H9 (cell line): ENCODE measurements at regions not wholly inside any gene's neighbourhood (a gene's known extent, or its start where the extent isn't known, plus 50 kb on each side); places are given as distances from the start of the nearest gene placed in this dataset.

Source experiments
- DNase-seq: peaks from one replicate; pipeline ENCODE4 v3.0.0-alpha.2; 2017
- H2AFZ ChIP-seq: one replicate; pipeline ENCODE4 v1.6.1; 2013; ENCODE audit warnings: mild to moderate bottlenecking, low read length, control low read depth, moderate library complexity
- H2AK5ac ChIP-seq: 2 replicates; pipeline ENCODE4 v1.6.1; 2013; ENCODE audit warnings: low read length, control low read depth, mixed read lengths; ENCODE audit not compliant: insufficient read length
- H2BK120ac ChIP-seq: one replicate; pipeline ENCODE4 v1.6.1; 2013; ENCODE audit warnings: low read depth, mild to moderate bottlenecking, low read length, control low read depth, inconsistent platforms; ENCODE audit not compliant: poor library complexity, severe bottlenecking
- H2BK12ac ChIP-seq: 2 replicates; pipeline ENCODE4 v1.6.1; 2013; ENCODE audit warnings: low read length, control low read depth, mixed read lengths, low read depth; ENCODE audit not compliant: insufficient read length
- H2BK15ac ChIP-seq: 2 replicates; pipeline ENCODE4 v1.6.1; 2013; ENCODE audit warnings: low read depth, low read length, control low read depth
- H2BK20ac ChIP-seq: one replicate; pipeline ENCODE4 v1.6.1; 2013; ENCODE audit warnings: low read depth, mild to moderate bottlenecking, low read length, control low read depth, inconsistent platforms; ENCODE audit not compliant: poor library complexity, severe bottlenecking
- H2BK5ac ChIP-seq: 2 replicates; pipeline ENCODE4 v1.6.1; 2013; ENCODE audit warnings: low read length, control low read depth, mixed read lengths; ENCODE audit not compliant: insufficient read length
- H3K14ac ChIP-seq: 2 replicates; pipeline ENCODE4 v1.6.1; 2013; ENCODE audit warnings: low read length, control low read depth; ENCODE audit not compliant: insufficient read depth
- H3K18ac ChIP-seq: 2 replicates; pipeline ENCODE4 v1.6.1; 2013; ENCODE audit warnings: low read depth, mild to moderate bottlenecking, mixed read lengths, low read length, control low read depth; ENCODE audit not compliant: insufficient read length
- H3K23ac ChIP-seq: 2 replicates; pipeline ENCODE4 v1.6.1; 2013; ENCODE audit warnings: low read length, control low read depth, mixed read lengths, low read depth; ENCODE audit not compliant: insufficient read length
- H3K23me2 ChIP-seq: 2 replicates; pipeline ENCODE4 v1.6.1; 2013; ENCODE audit warnings: low read depth, mild to moderate bottlenecking, mixed read lengths, low read length, control low read depth; ENCODE audit not compliant: insufficient read length, poor library complexity, severe bottlenecking
- H3K27ac ChIP-seq: 2 replicates; pipeline ENCODE4 v1.5.1; 2013; ENCODE audit warnings: low read length, control low read depth, mixed read lengths, low read depth; ENCODE audit not compliant: insufficient read length
- H3K27me3 ChIP-seq: 2 replicates; pipeline ENCODE4 v1.6.1; 2013; ENCODE audit warnings: low read length, control low read depth, inconsistent platforms; ENCODE audit not compliant: insufficient read depth
- H3K4ac ChIP-seq: 2 replicates; pipeline ENCODE4 v1.6.1; 2013; ENCODE audit warnings: low read depth, mild to moderate bottlenecking, control low read depth, inconsistent platforms, low read length, moderate library complexity
- H3K4me1 ChIP-seq: 2 replicates; pipeline ENCODE4 v1.6.1; 2013; ENCODE audit warnings: low read length, control low read depth, inconsistent platforms; ENCODE audit not compliant: insufficient read depth
- H3K4me2 ChIP-seq: 2 replicates; pipeline ENCODE4 v1.6.1; 2013; ENCODE audit warnings: low read length, control low read depth, mixed read lengths; ENCODE audit not compliant: insufficient read length, insufficient read depth
- H3K56ac ChIP-seq: 2 replicates; pipeline ENCODE4 v1.6.1; 2013; ENCODE audit warnings: low read depth, mild to moderate bottlenecking, mixed read lengths, low read length, control low read depth; ENCODE audit not compliant: insufficient read length
- H3K79me1 ChIP-seq: 2 replicates; pipeline ENCODE4 v1.6.1; 2013; ENCODE audit warnings: low read depth, mild to moderate bottlenecking, moderate library complexity, low read length, control low read depth, inconsistent platforms; ENCODE audit not compliant: insufficient read depth, poor library complexity, severe bottlenecking
- H3K79me2 ChIP-seq: 2 replicates; pipeline ENCODE4 v1.6.1; 2013; ENCODE audit warnings: low read length, control low read depth, inconsistent platforms; ENCODE audit not compliant: insufficient read depth
- H3K9ac ChIP-seq: 2 replicates; pipeline ENCODE4 v1.6.1; 2013; ENCODE audit warnings: low read length, control low read depth, mixed read lengths; ENCODE audit not compliant: insufficient read length; ENCODE audit errors: extremely low read depth
- H3K9me3 ChIP-seq: one replicate; pipeline ENCODE4 v1.6.1; 2013; ENCODE audit warnings: low read depth, low read length, inconsistent platforms; ENCODE audit not compliant: control insufficient read depth
- H3T11ph ChIP-seq: one replicate; pipeline ENCODE4 v1.6.1; 2013; ENCODE audit warnings: mild to moderate bottlenecking, low read length, control low read depth, inconsistent platforms
- H4K20me1 ChIP-seq: one replicate; pipeline ENCODE4 v1.6.1; 2013; ENCODE audit not compliant: control insufficient read depth, insufficient read length, insufficient read depth
- H4K5ac ChIP-seq: 2 replicates; pipeline ENCODE4 v1.6.1; 2013; ENCODE audit warnings: low read depth, mild to moderate bottlenecking, mixed read lengths, low read length, control low read depth; ENCODE audit not compliant: insufficient read length
- H4K8ac ChIP-seq: replicated peaks from 2 replicates; pipeline ENCODE4 v1.6.1; 2013; ENCODE audit warnings: low read length, control low read depth, mixed read lengths, low read depth; ENCODE audit not compliant: insufficient read length
- H4K91ac ChIP-seq: 2 replicates; pipeline ENCODE4 v1.6.1; 2013; ENCODE audit warnings: low read depth, mild to moderate bottlenecking, moderate library complexity, mixed read lengths, low read length, control low read depth; ENCODE audit not compliant: insufficient read length
- H3K27ac Mint-ChIP-seq, 3 experiments: 2 replicates in 2 of 3; 3 replicates in 1 of 3; pipeline ENCODE4 v1.8.0; 2020 to 2021; ENCODE audit warnings: mixed read lengths in 3 of 3, mild to moderate bottlenecking in 1 of 3, moderate library complexity in 1 of 3
- H3K27me3 Mint-ChIP-seq: 2 replicates; pipeline ENCODE4 v1.8.0; 2021; ENCODE audit warnings: low read depth, mild to moderate bottlenecking, moderate library complexity, mixed read lengths
- H3K36me3 Mint-ChIP-seq, 3 experiments: 2 replicates in 2 of 3; 3 replicates in 1 of 3; pipeline ENCODE4 v1.8.0; 2020 to 2021; ENCODE audit warnings: low read depth in 3 of 3, mixed read lengths in 3 of 3; ENCODE audit not compliant: insufficient read depth in 1 of 3
- H3K4me1 Mint-ChIP-seq, 2 experiments: 2 replicates each; pipeline ENCODE4 v1.8.0; 2020; ENCODE audit warnings: mixed read lengths in 2 of 2
- H3K4me3 Mint-ChIP-seq, 2 experiments: 2 replicates in 1 of 2; 3 replicates in 1 of 2; pipeline ENCODE4 v1.8.0; 2020 to 2021; ENCODE audit warnings: mild to moderate bottlenecking in 2 of 2, mixed read lengths in 2 of 2, moderate library complexity in 1 of 2
- H3K9me3 Mint-ChIP-seq, 2 experiments: 2 replicates in 1 of 2; 3 replicates in 1 of 2; pipeline ENCODE4 v1.8.0; 2020; ENCODE audit warnings: mild to moderate bottlenecking in 2 of 2, mixed read lengths in 2 of 2, moderate library complexity in 1 of 2
- CTCF ChIP-seq: fragments of 200-600 bp; sonication (generic); conservative IDR thresholded peaks from 3 replicates; pipeline ENCODE4 v1.8.0; 2021; ENCODE audit warnings: antibody characterized with exemption, mild to moderate bottlenecking
- WGBS: extraction: QIAGEN DNeasy Blood & Tissue Kit; methylation state at CpG from one replicate; pipeline ENCODE4 v1.1.7; 2013; ENCODE audit warnings: missing lambda C conversion rate, low lambda C conversion rate, mixed read lengths; ENCODE audit not compliant: insufficient read length; ENCODE audit errors: extremely low coverage; 5-methylcytosine and 5-hydroxymethylcytosine counted together

DNA sequence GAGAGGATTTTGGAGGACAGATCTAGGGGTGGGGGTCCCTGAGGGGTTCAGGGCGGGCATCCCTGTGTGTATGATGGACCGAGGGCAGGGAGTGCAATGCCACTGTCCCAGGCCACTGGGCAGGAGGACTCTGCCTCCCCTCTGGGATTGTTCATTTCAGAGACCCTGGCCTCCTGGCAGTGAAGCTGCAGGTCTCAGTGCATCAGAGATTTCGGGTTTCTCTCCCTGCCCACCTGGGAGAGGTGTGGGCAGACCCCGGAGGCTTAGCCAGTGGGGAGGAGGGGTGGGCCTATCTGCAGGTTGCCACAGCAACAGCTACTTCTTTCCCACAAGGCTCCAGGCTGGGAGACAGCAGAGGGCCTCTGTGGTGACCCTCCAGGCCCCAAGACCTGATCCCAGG, 80.1 kb upstream of the LRPAP1 start:
- Histone ChIP-seq H3K79me1 (no peaks in the 10 kb centered on the region), H2BK5ac (no peak overlapping the region), H2AK5ac (no peak overlapping the region), H3K9me3 (no peaks in the 10 kb centered on the region), H2BK12ac (no peak overlapping the region), H3K27me3 (no peaks in the 10 kb centered on the region), H3K4ac (no peak overlapping the region), H3K4me1 (no peaks in the 10 kb centered on the region), H2BK15ac (no peak overlapping the region), H3K56ac (no peak overlapping the region), H2BK120ac (no peak overlapping the region), H4K20me1 (no peaks in the 10 kb centered on the region), H3K23me2 (no peaks in the 10 kb centered on the region), H3K4me2 (no peak overlapping the region), H3K27ac (no peak overlapping the region), H3K9ac (no peak overlapping the region), H3K23ac (no peak overlapping the region), H4K91ac (no peak overlapping the region), H2BK20ac (no peak overlapping the region), H3T11ph (no peak overlapping the region), H3K79me2 (no peaks in the 10 kb centered on the region), H3K18ac (no peak overlapping the region), H4K8ac (no peak overlapping the region), H4K5ac (no peak overlapping the region), H2AFZ (no peak overlapping the region), H3K14ac (no peak overlapping the region)
- peaks cover 2 to 19% of the 10 kb centered on the region in 2 experiments; a peak in 3 of 4 replicates for H3K4me1 Mint-ChIP-seq
- WGBS = no CpG with 5 or more reads among the region's 4 CpGs
- no peak for DNase-seq
- peaks cover 9 to 10% of the 10 kb centered on the region in 2 experiments; a peak in 4 of 5 replicates for H3K9me3 Mint-ChIP-seq
- H3K36me3 Mint-ChIP-seq = peaks cover 0 to 4% (median 0%) of the 10 kb centered on the region in 3 experiments; a peak in 2 of 7 replicates
- peaks cover 24% of the 10 kb centered on the region for H3K27me3 Mint-ChIP-seq
- no peak for TF ChIP-seq CTCF
- no peak overlapping the region for H3K4me3 Mint-ChIP-seq
- H3K27ac Mint-ChIP-seq = no peak overlapping the region
